ENCODE measurements at regions not wholly inside any gene's neighbourhood (a gene's known extent, or its start where the extent isn't known, plus 50 kb on each side); places are given as distances from the start of the nearest gene placed in this dataset.

GRCh38 chr10:25117757-25118156, 57.0 kb upstream of the GPR158 start:
- no peak for DNase-seq

GRCh38 chr10:25120188-25120587, 54.6 kb upstream of the GPR158 start:
- no peak for DNase-seq

Measured in T1000 (cell line).